Smooth muscle cell of the brain vasculature (primary cell): ENCODE measurements at regions not wholly inside any gene's neighbourhood (a gene's known extent, or its start where the extent isn't known, plus 50 kb on each side); places are given as distances from the start of the nearest gene placed in this dataset.

Experiments
- DNase-seq: peaks from one replicate; pipeline ENCODE4 v3.0.0-alpha.2; 2012; ENCODE audit warnings: low read depth, low spot score

DNA sequence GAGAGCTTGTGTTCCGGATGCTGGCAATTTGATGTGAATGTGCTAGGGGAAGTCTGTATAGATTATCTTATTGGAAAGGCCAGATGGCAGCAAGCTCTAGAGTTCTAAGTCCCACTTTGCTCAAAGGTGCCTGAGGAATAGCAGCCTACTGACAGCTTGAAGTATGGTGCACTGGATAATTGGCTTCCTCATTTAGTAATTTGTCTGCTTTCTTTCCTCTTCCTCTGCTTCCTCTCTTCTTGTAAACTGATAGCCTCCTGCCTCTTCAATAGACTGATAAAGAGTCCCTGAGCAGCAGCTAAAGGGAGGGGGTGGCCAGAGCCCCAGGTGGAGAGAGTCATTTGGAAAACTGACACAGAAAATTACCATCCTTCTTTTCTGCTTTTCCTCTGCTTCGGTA, 177.3 kb downstream of the FGF1 start:
- DNase-seq = no peak

DNA sequence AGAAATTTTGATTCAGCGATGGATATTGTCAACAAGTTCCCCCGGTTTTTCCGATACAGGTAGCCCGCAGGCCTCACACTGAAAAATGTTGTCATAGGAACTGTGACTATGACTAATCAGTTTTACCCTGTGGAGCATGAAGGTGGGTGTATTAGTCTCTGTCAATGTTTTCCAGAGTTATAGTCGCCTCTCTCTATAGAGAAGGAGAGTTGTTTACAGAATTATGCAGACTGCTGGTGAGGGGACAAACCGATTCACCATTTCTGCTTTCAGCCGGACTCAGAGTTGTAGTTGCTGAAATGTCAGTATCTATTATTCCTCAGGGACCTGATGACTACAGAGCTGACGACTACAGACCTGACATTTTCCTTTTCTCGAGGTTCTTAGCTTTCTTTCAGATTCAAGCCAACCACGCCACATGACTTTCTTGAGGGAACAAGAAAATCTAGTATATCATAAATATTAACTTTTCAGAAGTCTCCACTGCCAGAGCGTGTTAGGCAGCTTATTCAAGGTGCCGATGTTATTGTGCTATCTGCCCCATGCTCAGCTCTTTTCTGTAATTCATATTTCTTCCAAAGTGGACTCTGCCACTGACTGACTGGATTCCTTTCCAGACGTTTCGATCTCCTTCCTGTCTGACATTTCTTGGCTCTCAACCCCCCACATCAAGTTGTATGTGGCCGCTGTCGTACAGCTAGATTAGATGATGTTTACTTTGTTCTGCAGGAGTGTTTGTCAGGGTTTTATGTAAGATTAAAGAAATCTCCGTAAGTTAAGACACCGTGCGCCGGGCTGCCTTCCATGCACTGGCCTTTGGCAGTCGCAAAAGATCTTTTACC, 178.1 kb downstream of the FGF1 start:
- DNase-seq = no peak

DNA sequence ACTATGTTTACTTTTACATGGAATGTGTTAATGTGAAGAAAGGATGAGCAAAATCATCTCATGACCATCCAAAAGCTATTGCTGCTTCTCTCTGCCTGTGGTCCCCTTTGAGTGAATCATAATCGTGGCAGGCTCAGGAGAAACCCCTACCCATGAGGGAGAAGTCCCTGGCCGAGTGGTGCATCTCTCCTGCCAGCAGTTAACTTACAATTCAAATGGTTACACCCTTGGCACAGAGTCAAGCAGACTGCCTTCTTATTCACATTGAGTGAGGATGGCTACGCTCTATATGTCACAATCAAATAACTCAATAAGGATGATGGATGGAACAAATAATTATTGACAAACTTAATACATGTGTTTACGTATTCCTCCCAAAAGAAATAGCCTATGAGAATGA, 179.1 kb downstream of the FGF1 start:
- DNase-seq = no peak

DNA sequence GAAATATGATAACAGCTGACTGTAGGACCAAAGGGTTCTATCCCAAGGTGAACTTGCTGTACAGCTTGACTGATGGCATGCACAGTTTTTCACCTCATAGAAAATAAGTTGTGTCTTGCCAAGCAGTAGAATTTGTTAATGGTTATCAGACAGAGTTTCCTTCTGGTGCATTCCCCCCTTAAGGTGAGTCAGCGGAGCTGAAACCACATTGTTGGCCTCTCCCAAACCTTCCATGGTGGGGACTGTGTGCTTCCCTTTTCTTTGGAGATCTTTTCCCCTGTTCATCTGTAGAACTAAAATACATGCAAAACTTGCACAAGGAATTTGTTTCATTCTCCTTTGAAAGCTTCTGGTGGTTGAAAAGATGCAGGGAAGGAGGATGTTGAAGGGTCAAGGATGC, 179.8 kb downstream of the FGF1 start:
- no peak for DNase-seq

DNA sequence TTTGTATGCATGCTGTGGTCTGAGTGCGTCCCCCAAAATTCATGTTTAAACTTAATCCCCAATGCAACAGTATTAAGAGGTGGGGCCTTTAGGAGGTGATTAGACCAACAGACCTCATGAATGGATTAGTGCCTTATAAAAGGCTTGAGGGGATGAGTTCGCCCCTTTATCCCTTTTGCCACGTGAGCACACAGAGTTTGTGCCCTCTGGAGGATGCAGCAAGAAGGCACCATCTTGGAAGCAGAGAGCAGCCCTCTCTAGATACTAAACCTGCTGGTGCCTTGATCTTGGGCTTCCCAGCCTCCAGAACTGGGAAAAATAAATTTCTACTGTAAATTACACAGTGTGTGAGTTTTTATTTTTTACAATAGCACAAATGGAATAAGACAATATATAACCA, 177.1 kb upstream of the SPRY4 start:
- no peak for DNase-seq

DNA sequence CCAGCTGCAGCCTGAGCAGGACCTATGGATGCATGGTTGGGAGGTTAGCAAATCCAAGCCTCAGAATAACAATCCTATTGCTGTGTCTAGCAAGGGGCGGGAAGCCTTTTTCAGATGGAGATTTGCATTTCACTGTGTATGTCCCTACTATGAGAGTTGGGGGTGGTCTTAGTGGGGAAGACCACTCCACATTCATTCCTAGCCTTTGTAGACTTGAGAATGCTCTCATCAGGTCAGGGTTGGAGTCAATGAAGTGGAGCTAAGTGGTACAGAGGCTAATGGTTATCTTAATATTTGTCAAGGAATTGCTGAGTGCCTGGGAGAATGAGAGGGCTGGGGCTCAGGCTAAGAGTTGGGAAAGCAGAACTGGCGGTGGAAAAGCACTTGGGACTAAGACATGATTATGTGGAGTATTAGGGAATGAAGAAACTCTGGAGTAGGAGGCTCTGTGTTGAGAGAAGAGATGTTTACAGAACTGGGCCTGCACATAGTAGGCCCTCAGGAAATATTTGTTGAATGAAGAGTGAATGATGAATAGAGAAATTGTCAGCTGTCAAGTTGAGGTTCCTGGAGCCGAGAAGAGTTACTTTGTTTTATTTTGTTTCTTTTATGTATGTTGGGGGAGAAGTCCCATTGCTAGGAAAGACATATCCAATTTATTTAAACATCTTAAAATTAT, 175.5 kb upstream of the SPRY4 start:
- no peak for DNase-seq

DNA sequence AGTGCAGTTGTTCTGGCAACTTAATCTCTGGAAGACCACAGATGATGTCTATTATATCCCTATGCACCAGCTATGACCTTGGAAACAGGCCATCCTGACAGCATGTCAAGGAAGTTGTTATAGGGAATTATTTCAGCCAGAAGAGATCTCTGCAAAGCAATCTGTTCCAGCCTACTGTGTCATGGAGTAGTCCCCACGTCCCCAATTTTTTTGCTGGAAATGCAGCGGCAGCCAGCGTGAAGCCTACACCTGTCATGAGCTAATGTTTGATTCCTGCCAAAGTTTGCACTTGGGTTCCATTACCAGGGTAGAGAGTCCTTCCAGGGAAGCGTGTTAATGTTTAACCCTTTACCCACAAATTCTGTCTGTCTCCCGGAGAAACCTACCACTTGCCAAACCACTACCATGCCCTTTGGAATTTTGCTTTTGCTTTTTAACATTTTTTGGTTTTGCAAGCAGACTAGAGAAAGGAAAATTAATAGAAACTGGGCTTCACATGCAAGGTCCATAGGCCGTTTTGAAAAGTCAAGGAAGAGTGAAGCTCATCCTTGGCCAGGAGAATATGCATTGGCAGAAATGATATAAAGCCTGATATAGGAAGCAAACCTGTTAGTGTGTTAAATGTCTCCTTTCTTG, 174.9 kb upstream of the SPRY4 start:
- no peak for DNase-seq

DNA sequence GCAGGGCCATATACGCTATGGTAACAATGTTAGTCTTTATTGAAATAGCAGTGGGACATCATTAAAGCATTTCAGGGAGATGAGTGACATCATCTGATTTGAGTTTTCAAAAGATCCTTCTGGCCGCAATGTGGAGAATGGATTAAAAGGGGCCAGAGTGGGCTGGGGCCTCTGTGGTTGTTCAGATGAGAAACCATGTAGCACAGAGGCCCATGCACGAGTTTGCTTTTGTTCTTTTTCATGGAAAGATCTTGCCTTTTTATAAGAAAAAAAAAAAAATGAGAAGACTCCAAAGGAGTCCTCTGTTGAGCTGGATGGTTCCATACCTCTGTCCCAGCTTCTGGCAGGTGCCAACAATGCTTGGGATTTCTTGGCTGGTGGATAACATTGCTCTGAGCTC, 173.5 kb upstream of the SPRY4 start:
- no peak for DNase-seq

DNA sequence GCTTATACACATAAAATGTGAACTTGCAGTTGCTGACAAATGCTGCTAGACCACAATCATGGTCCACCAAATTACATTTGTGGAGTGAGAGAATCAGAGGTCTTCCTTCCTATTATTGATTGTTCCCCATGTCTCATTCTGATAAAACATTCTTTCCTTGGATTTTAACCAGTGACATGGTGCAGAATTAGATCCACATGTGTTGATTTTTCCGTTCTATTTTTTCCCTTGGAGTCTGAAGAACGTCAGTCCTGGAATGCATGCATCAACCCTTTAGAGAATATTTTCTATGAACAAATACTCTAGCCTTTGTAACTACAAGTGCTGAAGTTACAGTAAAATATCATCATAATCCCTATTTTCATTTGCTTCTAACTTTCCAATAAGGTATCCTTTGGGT, 170.7 kb upstream of the SPRY4 start:
- DNase-seq = no peak

DNA sequence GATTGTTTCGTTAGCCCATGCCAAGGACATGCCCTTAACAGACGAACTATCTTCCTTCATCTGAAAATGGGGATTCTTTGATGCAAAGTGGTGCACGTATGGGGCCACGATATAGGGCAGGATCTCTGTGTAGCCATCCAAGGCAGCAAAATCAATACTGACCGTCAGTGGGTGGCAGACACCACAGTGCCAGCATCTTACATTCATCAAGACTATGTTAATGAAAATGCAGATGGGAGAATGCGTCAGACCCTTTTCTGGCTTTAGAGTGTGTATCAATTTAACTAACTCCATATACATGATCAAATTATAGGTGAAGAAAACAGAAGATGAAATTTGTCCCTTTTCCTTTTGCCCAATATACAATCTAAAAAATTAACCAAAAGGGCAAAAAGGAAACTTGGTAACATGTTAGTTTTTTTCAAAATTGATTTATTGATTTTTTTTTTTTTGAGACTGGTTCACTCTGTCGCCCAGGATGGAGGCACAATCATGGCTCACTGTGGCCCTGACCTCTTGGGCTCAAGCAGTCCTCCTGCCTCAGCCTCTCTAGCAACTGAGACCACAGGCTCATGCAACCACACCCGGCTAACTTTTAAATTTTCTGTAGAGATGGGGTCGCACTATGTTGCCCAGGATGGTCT, 169.2 kb upstream of the SPRY4 start:
- no peak for DNase-seq

DNA sequence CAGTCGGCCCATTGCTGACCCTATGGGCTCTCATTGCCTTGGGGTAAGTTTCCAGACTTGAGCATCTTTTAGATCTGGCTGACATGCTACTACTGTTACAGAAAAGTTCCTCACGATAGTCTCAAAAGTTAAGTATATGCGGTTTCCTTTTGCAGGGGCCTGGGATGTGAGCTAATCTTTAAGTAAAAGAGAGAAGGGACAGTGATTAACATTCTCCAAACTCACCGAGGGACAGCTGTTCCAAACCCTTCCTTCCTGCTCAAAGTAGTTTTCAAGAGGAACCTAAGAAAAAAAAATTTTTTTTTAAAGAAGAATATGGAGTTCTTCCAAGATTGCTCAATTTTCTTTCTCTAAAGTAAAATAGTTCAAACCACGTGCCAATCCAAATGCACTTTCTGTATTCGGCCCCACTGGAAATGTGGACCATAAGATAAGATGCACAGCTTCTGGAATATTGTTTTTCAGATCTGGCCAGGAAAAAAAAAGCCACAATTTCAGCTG, 168.0 kb upstream of the SPRY4 start:
- DNase-seq = no peak

DNA sequence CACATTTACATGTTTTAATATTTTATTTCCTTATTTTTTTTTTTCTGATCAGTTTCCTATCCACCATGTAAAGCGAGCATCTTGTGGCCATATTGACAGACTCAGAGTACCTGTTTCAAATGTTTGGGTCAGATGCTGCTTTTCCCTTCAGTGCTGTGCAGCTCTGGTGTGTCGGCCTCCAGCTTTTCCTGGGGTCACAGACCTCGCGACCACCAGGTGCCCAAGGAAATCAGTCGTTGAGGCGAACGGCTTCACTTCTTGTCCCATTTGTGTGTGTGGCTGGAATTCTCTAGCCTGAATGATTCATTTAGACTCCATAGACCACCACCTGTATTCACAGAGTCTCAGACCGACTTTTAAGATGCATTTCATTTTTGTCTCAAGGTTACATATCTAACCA, 166.9 kb upstream of the SPRY4 start:
- no peak for DNase-seq

DNA sequence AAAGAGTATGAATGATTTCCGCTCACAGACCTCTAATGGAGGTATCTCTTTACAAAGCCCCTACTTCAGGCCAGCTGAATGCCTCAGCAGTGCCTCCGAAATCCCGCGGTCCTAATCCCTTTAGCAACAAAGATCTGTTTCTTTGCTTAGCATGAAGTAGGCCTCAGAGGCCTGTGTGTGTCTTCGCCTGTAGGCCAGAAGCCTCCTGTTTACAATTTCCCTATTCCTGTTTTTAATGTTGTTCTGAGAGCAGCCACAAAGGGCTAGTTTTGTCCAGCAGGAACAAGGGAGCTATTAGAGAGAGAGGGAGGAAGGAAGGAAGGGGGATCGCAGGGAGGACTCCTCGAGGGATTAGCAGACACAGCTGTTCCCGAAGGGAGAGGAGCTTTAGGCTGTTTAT, 166.4 kb upstream of the SPRY4 start:
- no peak for DNase-seq

DNA sequence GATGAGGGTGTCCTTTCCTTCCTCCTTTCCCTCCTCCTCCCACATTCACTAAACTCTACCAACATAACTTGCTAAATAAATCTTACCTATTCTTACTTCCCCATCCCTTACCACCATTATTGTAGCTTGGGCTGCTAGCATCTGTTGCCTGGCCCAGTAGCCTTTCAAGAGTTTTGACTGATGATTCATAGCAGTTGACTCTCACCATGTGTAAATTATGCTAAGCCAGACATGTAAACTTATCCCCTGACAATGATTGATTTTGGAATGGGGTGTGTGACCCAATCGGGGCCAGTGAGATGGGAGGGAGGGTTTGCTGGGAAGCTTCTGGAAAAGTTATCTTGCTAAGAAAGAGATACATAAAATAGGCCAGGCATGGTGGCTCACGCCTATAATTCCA, 161.8 kb upstream of the SPRY4 start:
- no peak for DNase-seq

DNA sequence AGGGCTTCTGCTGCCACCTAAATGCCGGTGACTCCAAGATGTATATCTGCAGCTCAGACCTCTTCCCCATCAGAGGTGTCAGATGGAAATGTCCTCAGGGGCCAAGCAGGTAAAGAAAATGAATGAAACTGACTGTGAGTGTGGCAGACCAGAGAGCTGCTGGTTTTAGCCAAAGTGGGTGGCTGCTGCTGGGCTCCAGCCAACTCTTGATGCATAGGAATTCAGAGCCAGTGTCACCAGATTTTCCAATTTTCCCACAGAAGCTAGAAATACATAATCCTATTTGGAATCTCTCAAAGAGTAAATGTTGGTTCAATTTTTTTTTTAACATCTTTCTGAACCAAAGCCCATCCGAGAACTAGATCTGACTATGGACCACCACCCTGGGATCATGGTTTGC, 161.2 kb upstream of the SPRY4 start:
- no peak for DNase-seq

DNA sequence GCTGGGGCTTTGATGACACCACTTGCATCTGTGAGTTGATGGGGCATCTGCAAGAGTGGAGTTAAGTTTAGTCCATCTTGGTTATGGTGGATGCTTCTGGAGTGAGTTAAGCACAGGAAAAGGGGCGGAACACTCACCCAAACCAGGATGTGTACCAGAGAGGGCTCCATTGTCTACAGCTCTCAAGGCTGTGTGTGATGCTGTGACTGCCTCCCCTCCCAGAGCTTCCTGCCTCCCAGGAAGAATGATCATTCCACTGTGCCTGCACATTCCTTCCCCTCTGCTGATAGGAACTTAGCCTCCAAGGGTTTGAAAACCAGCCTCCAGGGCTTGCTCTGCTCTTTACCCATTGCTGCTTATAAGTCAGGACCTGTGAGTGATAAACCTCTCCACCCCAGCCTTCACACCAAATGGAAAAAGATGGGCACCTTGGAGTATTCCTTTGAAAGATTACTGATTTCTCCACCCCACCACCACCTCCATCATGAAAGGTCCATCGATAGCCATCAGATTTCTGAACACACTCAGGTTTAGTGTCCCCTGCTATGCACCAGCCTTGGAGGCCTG, 160.1 kb upstream of the SPRY4 start:
- no peak for DNase-seq

DNA sequence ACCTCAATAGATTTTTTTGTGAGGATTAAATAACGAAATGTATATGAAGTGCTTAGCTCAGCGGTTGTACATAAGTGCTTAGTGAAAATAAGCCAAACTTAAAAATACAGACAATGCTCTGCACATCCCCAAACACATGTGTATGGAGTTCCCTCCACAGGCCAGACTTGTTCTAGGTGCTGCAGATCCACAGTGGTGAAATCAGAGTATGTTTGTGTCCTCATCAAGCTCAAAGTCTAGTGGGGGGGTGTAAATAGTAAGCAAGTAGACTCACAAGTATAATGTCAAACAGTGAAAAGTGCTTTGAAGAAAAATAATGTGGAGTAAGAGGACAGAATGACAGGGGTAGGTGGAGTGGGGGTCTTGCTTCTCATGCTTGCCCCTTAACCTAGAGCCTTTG, 157.4 kb upstream of the SPRY4 start:
- no peak for DNase-seq

DNA sequence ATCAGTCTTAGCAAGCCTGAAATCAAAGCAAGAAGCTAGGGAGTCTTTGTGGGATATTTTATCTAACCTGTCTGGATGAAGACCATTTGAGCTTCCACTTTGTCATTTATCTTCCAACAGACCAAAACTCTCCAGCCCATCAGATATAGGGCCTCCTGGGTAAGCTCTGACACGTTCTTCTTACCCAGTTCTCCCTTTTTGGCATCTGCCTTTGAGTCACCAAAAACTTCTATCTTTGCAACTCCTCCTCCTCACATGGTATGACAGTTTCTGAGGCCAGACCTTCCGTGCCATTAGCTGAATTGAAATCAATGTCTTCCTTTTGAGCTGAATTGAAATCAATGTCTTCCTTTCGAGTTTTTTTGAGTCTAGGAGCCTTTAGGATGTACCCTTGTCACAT, 156.6 kb upstream of the SPRY4 start:
- DNase-seq = no peak

DNA sequence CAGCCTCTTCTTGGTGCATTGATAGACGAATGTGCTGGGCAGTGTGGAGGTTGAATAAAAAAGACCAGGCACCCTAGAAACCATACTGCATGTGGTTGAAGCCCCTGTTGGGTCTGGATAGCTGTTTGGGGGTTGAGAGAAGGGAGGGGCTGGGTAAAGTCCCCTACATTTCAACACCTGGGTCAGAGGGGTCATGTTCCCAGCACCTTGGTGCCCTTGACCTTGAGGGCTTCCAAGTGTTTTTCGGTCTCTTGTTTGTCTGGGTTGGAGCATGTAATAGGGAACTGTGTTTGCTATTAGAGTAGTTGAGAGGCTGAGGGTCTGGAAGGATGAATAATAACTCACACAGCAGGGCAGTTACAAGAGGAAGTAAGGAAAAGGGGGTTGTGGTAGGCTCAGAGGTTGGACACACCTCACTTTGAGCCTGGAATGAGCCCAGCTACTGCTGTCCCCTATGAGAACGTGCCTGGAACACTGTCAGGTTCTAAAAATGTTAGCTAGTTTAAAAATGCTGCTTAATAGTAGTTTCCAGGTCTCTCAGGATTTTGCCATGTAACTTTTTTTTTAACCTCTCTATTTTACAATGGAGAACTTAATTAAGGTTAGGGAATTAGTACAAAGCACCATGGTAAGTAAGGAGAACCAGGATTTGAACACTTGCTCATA, 155.2 kb upstream of the SPRY4 start:
- no peak for DNase-seq

DNA sequence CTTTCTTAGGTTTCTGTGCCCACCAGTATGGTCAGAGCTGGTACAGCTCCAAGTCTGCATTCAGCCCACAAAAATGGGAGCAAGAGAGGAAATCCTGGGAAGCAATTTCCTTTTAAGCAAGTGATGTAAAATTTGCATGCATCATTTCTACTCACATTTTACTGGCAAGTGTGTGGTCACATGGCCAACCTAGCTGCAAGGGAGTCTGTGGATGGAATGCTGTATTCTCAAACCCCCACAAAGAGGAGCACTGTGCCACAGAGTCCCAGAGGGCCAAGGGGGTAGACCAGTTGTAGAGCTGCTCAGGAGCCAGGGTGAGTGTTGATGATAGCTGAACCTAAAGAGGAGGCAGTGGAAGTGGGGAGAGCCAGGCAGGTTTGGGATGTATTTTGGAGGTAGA, 154.3 kb upstream of the SPRY4 start:
- DNase-seq = no peak

DNA sequence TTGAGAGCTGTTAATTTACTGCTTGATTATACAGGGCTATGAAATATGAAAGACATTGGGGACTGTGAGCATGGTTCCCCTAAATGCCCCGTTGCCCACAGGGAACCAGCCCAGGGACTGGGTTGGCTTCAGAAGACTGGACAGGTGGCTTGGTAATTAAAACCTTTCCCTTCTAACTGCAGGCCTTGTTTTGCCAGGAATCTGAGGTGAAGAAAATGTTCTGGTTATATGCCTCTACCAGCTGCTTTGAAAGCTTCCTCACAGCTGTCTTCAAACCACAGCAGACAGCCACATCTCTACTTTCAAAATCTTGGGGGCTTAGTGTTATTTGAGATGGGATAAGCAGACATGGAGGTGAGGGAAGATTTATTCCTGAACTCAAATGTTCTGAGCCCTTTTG, 153.3 kb upstream of the SPRY4 start:
- no peak for DNase-seq
